Right atrium auricular region (tissue), 2 donors: ENCODE measurements at regions not wholly inside any gene's neighbourhood (a gene's known extent, or its start where the extent isn't known, plus 50 kb on each side); places are given as distances from the start of the nearest gene placed in this dataset.

Experiments used
- DNase-seq: peaks from one replicate; pipeline ENCODE4 v3.0.0-alpha.2; 2019; ENCODE audit warnings: low spot score
- H3K27ac ChIP-seq, 2 donors: fragments of 200-600 bp; sonication (generic); 1 replicate in 1 of 2; 2 replicates in 1 of 2; pipeline ENCODE4 v1.5.1; 2016 to 2019
- H3K27me3 ChIP-seq, 2 donors: fragments of 200-600 bp; sonication (generic); one replicate each; pipeline versions ENCODE4 v1.5.1 to v1.6.0; 2017 to 2019
- H3K36me3 ChIP-seq: fragments of 200-600 bp; sonication (generic); one replicate; pipeline ENCODE4 v1.5.1; 2016
- H3K4me1 ChIP-seq, 2 donors: fragments of 200-600 bp; sonication (generic); one replicate each; pipeline versions ENCODE4 v1.5.1 to v1.6.0; 2017 to 2019
- H3K4me3 ChIP-seq, 2 donors: fragments of 200-600 bp; sonication (generic); 1 replicate in 1 of 2; 2 replicates in 1 of 2; pipeline ENCODE4 v1.5.1; 2017 to 2019; ENCODE audit warnings: mild to moderate bottlenecking in 1 of 2, moderate library complexity in 1 of 2
- H3K9me3 ChIP-seq, 2 donors: fragments of 200-600 bp; sonication (generic); one replicate each; pipeline ENCODE4 v1.5.1; 2019
- CTCF ChIP-seq, 2 donors: fragments of 200-600 bp; sonication (generic); IDR thresholded peaks; one replicate each; pipeline ENCODE4 v1.5.1; 2019; ENCODE audit warnings: antibody characterized with exemption in 2 of 2

DNA sequence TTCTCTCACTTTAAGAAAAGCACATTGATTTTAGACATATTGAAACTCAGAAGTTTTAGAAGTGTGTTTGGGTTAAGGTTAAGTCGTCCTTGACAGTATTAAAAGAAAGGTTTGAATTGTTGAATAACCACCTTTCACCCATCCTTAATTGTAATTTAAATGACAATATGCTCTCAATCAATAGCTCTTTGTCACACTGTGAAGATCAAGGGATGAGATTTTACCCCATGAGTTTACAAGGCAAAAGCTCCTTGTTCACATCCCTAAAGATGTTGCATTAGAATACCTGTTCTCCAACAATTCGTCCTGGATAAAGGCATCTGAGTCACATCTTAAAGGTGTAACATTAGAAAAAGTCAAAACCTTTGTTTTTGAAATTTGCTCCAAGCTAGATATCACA, 220.4 kb upstream of the MDFIC2 start:
- H3K9me3 ChIP-seq, result no peaks in the 10 kb centered on the region
- DNase-seq, result no peak
- H3K36me3 ChIP-seq, result no peaks in the 10 kb centered on the region
- no peaks in the 10 kb centered on the region for H3K4me1 ChIP-seq
- no peaks in the 10 kb centered on the region for H3K27me3 ChIP-seq
- H3K27ac ChIP-seq, result no peak overlapping the region
- TF ChIP-seq CTCF (IDR thresholded peaks at IDR 0.05), result no peak
- H3K4me3 ChIP-seq, result no peak overlapping the region

- no peaks in the 10 kb centered on the region for H3K4me1 ChIP-seq
- H3K9me3 ChIP-seq, result no peaks in the 10 kb centered on the region
- no peak overlapping the region for H3K27ac ChIP-seq
- no peaks in the 10 kb centered on the region for H3K27me3 ChIP-seq
- no peak for DNase-seq
- no peak overlapping the region for H3K4me3 ChIP-seq
- no peak for TF ChIP-seq CTCF (IDR thresholded peaks at IDR 0.05)
- H3K36me3 ChIP-seq, result no peaks in the 10 kb centered on the region
These were observed 219.5 kb upstream of the MDFIC2 start for GRCh38 chr3:70531838-70532489.

DNA sequence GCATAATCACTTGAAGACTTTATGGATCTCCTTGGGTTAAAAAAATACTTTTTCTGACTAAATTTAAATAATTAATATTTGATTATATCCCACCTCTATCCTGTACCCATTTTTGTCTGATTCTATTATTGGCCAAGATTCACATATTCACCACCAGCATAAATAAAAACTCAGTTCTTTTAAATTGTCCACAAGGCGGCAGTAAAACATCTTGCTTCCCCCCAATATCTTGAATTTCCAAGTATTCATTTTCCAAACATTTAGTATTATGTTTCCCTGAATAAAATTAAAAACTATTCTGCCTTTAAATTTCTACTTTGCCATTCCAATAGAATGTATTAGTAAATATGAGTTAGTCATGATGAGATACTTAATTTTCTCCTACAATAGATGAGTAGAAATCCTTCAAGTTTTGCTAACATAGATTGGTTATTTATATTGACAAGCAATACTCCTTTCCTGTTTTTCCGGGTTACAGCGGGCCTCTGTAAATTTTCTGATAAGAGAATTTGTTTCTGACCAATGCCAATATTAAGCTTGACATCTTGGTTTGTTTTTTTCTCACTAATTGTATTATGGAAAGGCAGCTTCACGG, 218.7 kb upstream of the MDFIC2 start:
- Histone ChIP-seq H3K27ac (no peak overlapping the region), H3K4me1 (no peaks in the 10 kb centered on the region), H3K9me3 (no peaks in the 10 kb centered on the region), H3K36me3 (no peaks in the 10 kb centered on the region), H3K27me3 (no peaks in the 10 kb centered on the region), H3K4me3 (no peak overlapping the region)
- peak; percentile 28 to 71 for TF ChIP-seq CTCF (IDR thresholded peaks at IDR 0.05)
- DNase-seq, result no peak

DNA sequence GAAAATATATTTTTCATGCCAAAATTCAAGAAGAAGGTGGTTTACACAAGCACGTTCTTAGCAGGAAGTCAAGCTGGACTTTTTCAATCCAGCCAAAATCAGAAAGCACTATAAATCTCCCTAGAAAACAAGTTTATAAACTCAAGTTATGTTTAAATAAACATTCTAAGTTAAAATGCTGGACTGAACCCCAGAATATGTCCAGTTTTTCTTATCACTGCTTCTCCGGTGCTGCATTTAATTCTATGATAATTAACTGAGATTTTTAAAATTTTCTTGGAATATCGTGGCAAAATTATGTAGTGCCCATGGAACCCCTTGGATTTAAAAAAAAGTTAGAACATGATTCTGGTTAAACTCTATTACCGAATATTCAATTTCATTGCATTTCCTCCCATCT, 218.2 kb upstream of the MDFIC2 start:
- Histone ChIP-seq H3K27ac (no peak overlapping the region), H3K9me3 (no peaks in the 10 kb centered on the region), H3K4me3 (no peak overlapping the region), H3K4me1 (no peaks in the 10 kb centered on the region), H3K27me3 (no peaks in the 10 kb centered on the region), H3K36me3 (no peaks in the 10 kb centered on the region)
- DNase-seq, result no peak
- TF ChIP-seq CTCF (IDR thresholded peaks at IDR 0.05), result no peak

DNA sequence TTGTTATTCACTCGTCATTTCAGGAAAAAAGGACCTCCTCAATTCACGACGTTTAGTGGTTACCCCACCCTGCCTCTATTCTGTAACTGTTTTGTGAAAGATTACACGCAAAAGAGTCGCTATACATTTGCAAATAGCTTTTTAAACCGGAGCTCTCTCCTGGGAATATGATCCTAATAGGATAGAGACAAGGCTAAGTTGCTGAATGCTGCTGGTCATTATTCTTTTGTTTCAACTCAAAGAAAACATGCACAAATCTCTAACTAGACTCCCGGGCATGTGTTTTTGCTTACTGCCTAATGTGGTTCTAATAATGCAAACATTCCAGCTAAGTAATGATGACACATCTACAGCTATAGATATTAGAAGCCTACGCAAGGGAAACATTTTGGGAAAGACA, 214.6 kb upstream of the MDFIC2 start:
- Histone ChIP-seq H3K4me1 (no peaks in the 10 kb centered on the region), H3K27ac (no peak overlapping the region)
- DNase-seq, result no peak

More for the DNA sequence above, 214.6 kb upstream of the MDFIC2 start:
- H3K36me3 ChIP-seq, result no peaks in the 10 kb centered on the region
- H3K4me3 ChIP-seq, result no peak overlapping the region
- TF ChIP-seq CTCF (IDR thresholded peaks at IDR 0.05), result no peak
- no peaks in the 10 kb centered on the region for H3K27me3 ChIP-seq
- no peaks in the 10 kb centered on the region for H3K9me3 ChIP-seq
